ENCODE measurements at regions not wholly inside any gene's neighbourhood (a gene's known extent, or its start where the extent isn't known, plus 50 kb on each side); places are given as distances from the start of the nearest gene placed in this dataset.
A peak's percentile ranks its signal among the peaks of the same experiment; 100 is the strongest.
"Not testable (repeated sequence)": the region's sequence is repeated elsewhere in the genome, so short reads cannot be mapped to it uniquely, and the experiment has no call there.

DNA sequence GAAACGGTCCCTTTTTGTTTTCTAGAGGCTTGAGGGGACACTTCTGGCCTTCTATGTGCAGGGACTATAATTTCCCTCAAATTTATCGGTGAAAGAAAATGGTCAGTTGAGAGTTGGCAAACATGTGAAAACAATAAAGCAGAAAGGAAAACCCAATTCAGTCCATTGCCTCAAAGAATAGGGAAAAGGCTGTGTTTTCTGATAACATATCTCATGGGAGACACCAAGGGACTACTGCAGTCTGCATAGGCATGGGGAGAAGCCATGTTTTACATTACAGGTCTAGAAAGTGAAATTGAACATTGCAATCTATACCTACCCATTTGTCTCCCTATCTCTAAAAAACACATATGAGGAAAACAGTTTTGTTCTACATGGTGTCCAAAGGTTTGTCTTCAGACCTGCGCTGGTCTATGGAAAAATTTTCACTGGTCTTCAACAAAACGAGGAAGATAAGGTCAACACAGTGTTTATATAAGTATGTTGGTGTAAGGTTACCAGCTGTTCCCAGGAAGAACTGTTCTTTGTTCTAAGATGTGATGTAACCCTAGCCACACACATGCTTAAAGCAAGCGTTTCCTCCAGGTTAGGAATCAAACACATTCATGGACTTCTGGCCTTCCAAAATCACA, 179.7 kb downstream of the MREG start:
- DNase-seq (ENCODE audit: low read depth in 4 of 4, low spot score in 3 of 4), result no peak

- DNase-seq (ENCODE audit: low read depth in 4 of 4, low spot score in 3 of 4), result no peak
Measured at GRCh38 chr2:215832791-215833190, 180.6 kb downstream of the MREG start.

DNA sequence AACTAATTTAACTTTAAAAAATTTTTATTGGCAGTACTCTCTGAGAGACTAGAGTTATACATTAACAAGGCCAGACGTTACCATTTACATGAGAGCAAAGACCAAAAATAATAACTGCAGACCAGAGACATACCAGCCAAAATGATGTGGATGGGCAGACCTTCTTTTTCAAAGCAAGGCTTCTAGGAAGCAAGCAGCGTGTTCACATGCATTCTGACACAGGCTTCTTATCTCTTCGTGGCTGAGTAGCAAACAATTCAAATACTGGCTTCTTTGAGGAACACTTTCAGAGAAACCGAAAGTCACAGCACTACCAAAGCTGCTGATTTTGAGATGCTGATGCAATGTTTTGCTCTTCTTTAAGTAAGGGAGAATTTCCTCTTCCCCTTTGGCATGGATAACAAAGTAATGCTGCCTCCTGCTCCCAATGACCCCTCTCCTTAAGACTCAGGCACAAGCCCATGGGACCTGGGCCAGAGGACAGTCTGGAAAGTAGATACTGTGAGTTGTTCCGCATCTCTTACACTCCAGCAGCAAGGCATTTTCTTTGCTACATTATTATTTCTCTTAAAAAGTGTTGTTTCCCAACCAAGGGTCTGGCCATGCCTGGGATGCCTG, 181.9 kb downstream of the MREG start:
- DNase-seq (ENCODE audit: low read depth in 4 of 4, low spot score in 3 of 4), result no peak

- peak in 3 of 4 donors; percentile 64 to 67 (median 65) for DNase-seq (ENCODE audit: low read depth in 4 of 4, low spot score in 3 of 4)
Measured at GRCh38 chr2:215830304-215830703, 183.0 kb downstream of the MREG start.

GRCh38 chr2:215829261-215829660, 184.1 kb downstream of the MREG start:
- no peak for DNase-seq (ENCODE audit: low read depth in 4 of 4, low spot score in 3 of 4)

DNA sequence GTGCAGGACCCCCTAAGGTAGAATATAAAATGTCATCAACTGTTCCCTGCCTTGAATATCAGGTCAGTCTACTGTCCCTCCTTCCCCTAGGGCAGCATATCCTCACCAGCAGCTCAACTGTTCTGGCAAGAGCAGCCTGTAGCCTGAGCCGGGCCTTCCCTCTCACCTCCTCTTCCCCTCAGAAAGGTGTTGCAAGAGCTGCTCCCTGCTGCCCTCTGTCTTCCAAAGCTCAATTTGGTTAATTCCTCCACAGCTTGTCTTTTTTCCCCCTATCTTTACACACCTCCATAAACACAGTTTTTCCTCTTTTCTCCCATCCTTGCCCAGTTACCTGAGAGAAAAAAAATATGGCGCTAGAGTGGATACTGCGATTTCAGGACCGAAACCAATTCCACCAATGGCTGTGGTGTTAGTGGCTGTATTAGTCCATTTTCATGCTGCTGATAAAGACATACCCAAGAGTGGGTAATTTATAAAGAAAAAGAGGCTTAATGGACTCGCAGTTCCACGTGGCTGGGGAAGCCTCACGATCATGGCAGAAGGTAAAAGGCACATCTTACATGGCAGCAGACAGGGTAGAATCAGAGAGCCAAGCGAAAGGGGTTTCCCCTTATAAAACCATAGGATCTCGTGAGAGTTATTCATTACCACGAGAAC, 184.7 kb downstream of the MREG start:
- no peak for DNase-seq (ENCODE audit: low read depth in 4 of 4, low spot score in 3 of 4)

DNA sequence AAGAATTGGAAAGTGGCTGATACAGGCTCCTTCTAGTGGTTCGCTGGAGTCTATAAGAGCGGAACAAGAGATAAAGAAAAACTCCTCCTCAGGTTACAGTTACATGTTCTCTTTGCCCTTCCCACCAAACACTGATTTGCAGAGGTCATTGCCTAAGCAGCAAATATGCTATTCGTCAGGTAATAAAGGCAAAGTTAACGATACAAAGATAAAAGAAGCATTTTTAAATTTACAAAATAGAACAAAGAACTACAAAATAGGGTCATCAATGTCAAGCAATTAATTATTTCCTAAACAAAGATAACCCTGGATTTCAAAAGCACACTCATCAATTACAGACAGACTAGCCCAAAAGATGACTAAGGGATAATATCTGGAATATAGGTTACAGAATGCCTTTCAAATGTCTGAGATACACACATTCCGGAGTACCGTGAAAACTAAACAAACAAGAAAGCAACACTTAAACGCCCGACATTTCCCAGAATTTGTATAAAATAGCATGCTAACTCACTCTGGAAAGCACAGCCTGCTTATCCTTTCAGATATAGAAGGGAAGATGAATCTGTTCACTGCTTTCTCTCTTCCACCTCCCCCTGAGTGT, 186.4 kb downstream of the MREG start:
- DNase-seq (ENCODE audit: low read depth in 4 of 4, low spot score in 3 of 4), result no peak

DNA sequence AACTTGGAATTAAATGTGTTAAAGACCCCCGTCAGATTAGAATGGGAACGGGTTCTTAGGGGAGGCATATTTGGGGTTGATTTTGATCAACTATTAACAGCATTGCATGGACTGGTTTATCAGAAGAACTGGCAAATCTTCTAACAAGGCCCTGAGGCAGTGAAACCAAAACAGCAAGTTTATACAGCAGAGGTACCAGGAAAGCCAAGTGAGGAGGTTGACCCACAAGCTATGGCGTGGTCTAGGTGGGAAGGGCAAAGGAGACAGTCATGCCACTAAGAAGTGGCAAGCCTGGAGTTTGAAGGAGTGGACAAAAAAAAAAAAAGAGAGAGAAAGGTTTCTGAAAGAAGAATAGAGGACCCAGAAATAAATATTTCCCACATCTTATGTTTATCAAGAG, 187.0 kb downstream of the MREG start:
- no peak for DNase-seq (ENCODE audit: low read depth in 4 of 4, low spot score in 3 of 4)

GRCh38 chr2:215825707-215826106, 187.6 kb downstream of the MREG start:
- DNase-seq (ENCODE audit: low read depth in 4 of 4, low spot score in 3 of 4), result no peak

- DNase-seq (ENCODE audit: low read depth in 4 of 4, low spot score in 3 of 4), result not testable (repeated sequence)
Measured at GRCh38 chr2:215821298-215821697, 192.1 kb downstream of the MREG start.

GRCh38 chr2:215819713-215820112, 193.6 kb downstream of the MREG start:
- not testable (repeated sequence) for DNase-seq (ENCODE audit: low read depth in 4 of 4, low spot score in 3 of 4)

DNA sequence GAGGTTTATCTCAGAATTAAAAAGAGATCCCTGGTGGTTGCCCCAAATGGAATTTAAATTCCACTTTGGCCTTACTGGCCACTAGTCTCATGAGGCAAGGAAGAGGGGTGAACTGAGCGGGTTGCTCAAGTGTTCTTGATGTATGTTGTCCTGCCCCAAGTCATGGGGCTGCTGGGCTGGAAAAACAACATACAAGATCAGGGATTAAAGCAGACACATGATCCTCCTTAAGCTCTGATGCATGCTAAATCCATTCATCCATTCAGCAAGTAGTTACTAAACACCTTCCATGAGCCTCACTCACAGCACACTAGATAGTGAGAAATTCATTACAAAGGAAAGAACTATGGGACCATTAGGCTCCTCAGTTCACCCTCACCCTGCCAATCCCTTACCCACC, 196.3 kb downstream of the MREG start:
- no peak for DNase-seq (ENCODE audit: low read depth in 4 of 4, low spot score in 3 of 4)

- DNase-seq (ENCODE audit: low read depth in 4 of 4, low spot score in 3 of 4), result no peak
Measured at GRCh38 chr2:215816424-215816823, 196.9 kb downstream of the MREG start.

- no peak for DNase-seq (ENCODE audit: low read depth in 4 of 4, low spot score in 3 of 4)
Measured at GRCh38 chr2:215815960-215816359, 197.4 kb downstream of the MREG start.

- no peak for DNase-seq (ENCODE audit: low read depth in 4 of 4, low spot score in 3 of 4)
Measured at GRCh38 chr2:215812966-215813365, 200.4 kb downstream of the MREG start.

DNA sequence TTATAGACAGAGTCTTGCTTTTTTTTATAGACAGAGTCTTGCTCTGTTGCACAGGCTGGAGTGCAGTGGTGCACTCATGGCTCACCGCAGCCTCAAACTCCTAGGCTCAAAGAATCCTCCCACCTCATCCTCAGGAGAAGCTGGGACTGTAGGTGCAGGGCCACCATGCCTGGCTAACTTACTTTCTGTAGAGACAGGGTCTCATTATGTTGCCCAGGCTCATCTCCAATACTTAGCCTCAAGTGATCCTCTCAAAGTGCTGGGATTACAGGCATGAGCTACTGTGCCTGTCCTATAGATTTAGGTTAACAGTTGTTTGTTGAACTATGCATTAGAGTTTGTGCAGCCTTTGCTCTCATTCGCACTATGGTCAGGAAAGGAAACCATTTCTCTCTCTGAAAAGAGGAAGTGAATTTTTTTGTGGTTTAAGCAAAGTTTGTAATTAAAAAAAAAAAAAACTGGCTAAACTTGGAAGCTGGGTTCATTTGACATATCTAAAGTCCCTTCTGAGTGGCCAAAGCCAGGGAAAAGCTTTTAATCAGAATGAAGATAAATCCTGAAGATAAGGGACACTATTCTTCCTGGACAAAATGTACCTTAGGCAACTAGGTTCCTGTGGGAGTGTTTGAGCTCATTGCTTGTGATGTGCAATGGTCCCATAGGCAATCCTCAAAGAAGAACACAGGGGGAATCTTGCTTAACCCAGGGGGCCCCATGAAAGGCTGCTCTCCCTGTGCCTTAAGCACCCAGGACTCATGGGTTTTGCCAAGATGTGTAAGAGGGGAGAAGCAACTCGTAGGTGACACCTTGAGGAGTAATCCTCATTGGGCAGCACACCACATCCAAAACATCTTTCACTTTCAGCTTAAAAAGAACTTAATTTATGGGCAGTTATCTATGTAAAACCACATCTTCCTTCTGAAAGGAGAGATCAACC, 201.7 kb downstream of the MREG start:
- DNase-seq (ENCODE audit: low read depth in 4 of 4, low spot score in 3 of 4), result no peak

GRCh38 chr2:215811003-215811402, 202.3 kb downstream of the MREG start:
- DNase-seq (ENCODE audit: low read depth in 4 of 4, low spot score in 3 of 4), result no peak

GRCh38 chr2:215808996-215809395, 204.4 kb downstream of the MREG start:
- no peak for DNase-seq (ENCODE audit: low read depth in 4 of 4, low spot score in 3 of 4)

DNA sequence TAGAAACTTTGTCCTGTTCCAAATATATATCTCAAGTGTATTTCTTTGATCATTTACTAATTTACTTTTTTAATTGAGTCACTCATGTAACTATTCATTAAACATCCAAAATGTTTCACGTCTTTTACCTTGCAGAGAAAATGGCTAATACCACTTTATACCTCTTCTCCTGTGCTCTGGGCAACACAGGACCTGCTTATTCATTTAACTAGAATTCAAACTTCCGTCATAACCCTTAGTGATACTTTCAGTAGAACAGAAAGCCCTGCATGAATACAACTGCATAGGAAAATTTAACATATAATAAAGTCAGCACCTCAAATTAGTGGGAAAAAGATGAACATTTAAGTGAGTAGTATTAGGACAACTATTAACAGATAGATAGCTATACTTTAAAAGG, 205.2 kb downstream of the MREG start:
- DNase-seq (ENCODE audit: low read depth in 4 of 4, low spot score in 3 of 4), result no peak

DNA sequence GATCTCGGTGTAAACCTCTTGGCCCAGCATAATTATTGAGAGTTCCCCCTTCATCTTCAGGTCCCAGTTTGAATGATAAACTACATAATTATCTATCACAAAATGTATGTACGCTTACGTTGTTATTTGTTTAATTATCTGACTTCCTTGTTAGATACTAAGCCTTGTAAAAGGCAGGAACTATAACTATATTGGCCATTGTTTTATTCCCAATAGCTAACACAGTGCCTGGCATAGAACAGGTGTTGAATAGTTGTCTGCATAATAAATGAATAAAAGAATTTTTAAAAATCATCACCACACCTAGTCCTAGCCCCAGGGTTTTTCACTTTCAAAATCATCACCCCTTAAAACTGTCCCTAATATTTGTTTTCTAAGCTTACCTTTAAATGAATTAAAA, 207.9 kb downstream of the MREG start:
- no peak for DNase-seq (ENCODE audit: low read depth in 4 of 4, low spot score in 3 of 4)

GRCh38 chr2:215803150-215803549, 210.2 kb downstream of the MREG start:
- no peak for DNase-seq (ENCODE audit: low read depth in 4 of 4, low spot score in 3 of 4)

All from left renal pelvis (tissue), 4 donors.